PFSK-1 (cell line): ENCODE measurements at regions not wholly inside any gene's neighbourhood (a gene's known extent, or its start where the extent isn't known, plus 50 kb on each side); places are given as distances from the start of the nearest gene placed in this dataset.

ENCODE experiments used
- POLR2AphosphoS5 ChIP-seq: IDR thresholded peaks from 2 replicates; pipeline ENCODE4 v1.6.1; 2012; ENCODE audit warnings: low read depth, mild to moderate bottlenecking, control low read depth, low read length, moderate library complexity
- TF ChIP-seq, protein P1 (sequence below), 2 experiments: IDR thresholded peaks; 2 replicates each; pipeline versions ENCODE4 v1.6.1 to v1.8.0; 2011 to 2012; ENCODE audit warnings: low read depth in 2 of 2, low read length in 2 of 2, control low read depth in 1 of 2, inconsistent platforms in 1 of 2, mild to moderate bottlenecking in 1 of 2, moderate library complexity in 1 of 2; ENCODE audit not compliant: insufficient read depth in 1 of 2

DNA sequence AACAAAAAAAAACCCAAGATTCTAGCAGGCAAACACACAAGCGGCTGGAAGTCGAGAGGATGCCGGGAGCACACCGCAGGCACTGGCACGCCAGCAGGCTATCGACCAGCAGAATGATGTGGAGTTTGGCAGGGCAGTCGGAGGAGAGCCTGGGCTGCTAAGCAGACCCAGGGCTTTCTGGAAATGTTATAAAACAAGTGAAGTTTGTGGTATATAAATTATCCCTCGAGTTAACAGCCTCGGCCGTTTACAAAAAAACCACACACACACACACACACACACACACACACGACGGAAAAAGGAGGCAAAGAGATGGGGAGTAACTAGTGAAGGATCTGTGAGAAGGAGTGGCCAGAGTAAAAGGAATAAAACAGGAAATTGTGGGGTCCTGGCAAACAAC lies 87.2 kb upstream of the IVNS1ABP start:
- TF ChIP-seq POLR2AphosphoS5, result no peak
- TF ChIP-seq, protein P1, sequence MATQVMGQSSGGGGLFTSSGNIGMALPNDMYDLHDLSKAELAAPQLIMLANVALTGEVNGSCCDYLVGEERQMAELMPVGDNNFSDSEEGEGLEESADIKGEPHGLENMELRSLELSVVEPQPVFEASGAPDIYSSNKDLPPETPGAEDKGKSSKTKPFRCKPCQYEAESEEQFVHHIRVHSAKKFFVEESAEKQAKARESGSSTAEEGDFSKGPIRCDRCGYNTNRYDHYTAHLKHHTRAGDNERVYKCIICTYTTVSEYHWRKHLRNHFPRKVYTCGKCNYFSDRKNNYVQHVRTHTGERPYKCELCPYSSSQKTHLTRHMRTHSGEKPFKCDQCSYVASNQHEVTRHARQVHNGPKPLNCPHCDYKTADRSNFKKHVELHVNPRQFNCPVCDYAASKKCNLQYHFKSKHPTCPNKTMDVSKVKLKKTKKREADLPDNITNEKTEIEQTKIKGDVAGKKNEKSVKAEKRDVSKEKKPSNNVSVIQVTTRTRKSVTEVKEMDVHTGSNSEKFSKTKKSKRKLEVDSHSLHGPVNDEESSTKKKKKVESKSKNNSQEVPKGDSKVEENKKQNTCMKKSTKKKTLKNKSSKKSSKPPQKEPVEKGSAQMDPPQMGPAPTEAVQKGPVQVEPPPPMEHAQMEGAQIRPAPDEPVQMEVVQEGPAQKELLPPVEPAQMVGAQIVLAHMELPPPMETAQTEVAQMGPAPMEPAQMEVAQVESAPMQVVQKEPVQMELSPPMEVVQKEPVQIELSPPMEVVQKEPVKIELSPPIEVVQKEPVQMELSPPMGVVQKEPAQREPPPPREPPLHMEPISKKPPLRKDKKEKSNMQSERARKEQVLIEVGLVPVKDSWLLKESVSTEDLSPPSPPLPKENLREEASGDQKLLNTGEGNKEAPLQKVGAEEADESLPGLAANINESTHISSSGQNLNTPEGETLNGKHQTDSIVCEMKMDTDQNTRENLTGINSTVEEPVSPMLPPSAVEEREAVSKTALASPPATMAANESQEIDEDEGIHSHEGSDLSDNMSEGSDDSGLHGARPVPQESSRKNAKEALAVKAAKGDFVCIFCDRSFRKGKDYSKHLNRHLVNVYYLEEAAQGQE (IDR thresholded peaks at IDR 0.05; ENCODE audit: insufficient read depth in 1 of 2, low read depth in 2 of 2, low read length in 2 of 2), result no peak
